Tibial artery (tissue), 4 donors: ENCODE measurements at regions not wholly inside any gene's neighbourhood (a gene's known extent, or its start where the extent isn't known, plus 50 kb on each side); places are given as distances from the start of the nearest gene placed in this dataset.
"Not testable (repeated sequence)": the region's sequence is repeated elsewhere in the genome, so short reads cannot be mapped to it uniquely, and the experiment has no call there.

Source experiments
- DNase-seq, 2 donors: peaks; one replicate each; pipeline ENCODE4 v3.0.0-alpha.2; 2019
- H3K27ac ChIP-seq, 2 donors: fragments of 200-600 bp; sonication (generic) in 1 of 2; 1 replicate in 1 of 2; 2 replicates in 1 of 2; pipeline ENCODE4 v1.5.1; 2018 to 2019; ENCODE audit warnings: mild to moderate bottlenecking in 1 of 2
- H3K27me3 ChIP-seq, 2 donors: fragments of 200-600 bp; sonication (generic) in 1 of 2; one replicate each; pipeline versions ENCODE4 v1.5.1 to v1.6.0; 2016 to 2019
- H3K36me3 ChIP-seq, 3 donors: fragments of 200-600 bp; sonication (generic) in 2 of 3; one replicate each; pipeline ENCODE4 v1.5.1; 2016 to 2019; ENCODE audit warnings: mild to moderate bottlenecking in 2 of 3
- H3K4me1 ChIP-seq, 4 donors: fragments of 200-600 bp; sonication (generic) in 2 of 4; 1 replicate in 3 of 4; 2 replicates in 1 of 4; pipeline ENCODE4 v1.5.1; 2016 to 2019
- H3K4me3 ChIP-seq, 2 donors: fragments of 200-600 bp; sonication (generic) in 1 of 2; 1 replicate in 1 of 2; 2 replicates in 1 of 2; pipeline ENCODE4 v1.5.1; 2018 to 2019; ENCODE audit warnings: mild to moderate bottlenecking in 2 of 2
- H3K9me3 ChIP-seq, 3 donors: fragments of 200-600 bp; sonication (generic) in 1 of 3; one replicate each; pipeline ENCODE4 v1.5.1; 2016 to 2019
- CTCF ChIP-seq, 2 experiments: fragments of 200-600 bp in 1 of 2; fragments of 450-650 bp in 1 of 2; IDR thresholded peaks; one replicate each; pipeline ENCODE4 v1.5.1; 2017 to 2019; ENCODE audit warnings: antibody characterized with exemption in 2 of 2, mild to moderate bottlenecking in 1 of 2, moderate library complexity in 1 of 2
- intact Hi-C: fragments of 100-400 bp; cut with DNase I; formaldehyde crosslinking; loops from one replicate; pipeline ENCODE4 v1.15.0; 2023; ENCODE audit warnings: low total_unique reads

GRCh38 chr7:55730197-55730596 is 132.4 kb downstream of the SEPTIN14 start:
- intact Hi-C loops: no loop called here

GRCh38 chr7:55723621-55723941 is 139.0 kb downstream of the SEPTIN14 start:
- no peak for DNase-seq
- Histone ChIP-seq H3K4me1 (peaks cover 0 to 3% (median 0%) of the 10 kb centered on the region in 4 donors), H3K27me3 (no peaks in the 10 kb centered on the region), H3K9me3 (no peaks in the 10 kb centered on the region), H3K36me3 (no peaks in the 10 kb centered on the region), H3K4me3 (no peak overlapping the region), H3K27ac (no peak overlapping the region)
- intact Hi-C loops: no loop called here
- TF ChIP-seq CTCF (IDR thresholded peaks at IDR 0.05): no peak

More at GRCh38 chr7:55730197-55730596, 132.4 kb downstream of the SEPTIN14 start:
- no peaks in the 10 kb centered on the region for H3K27me3 ChIP-seq
- no peak for DNase-seq
- no peak overlapping the region for H3K4me3 ChIP-seq
- no peaks in the 10 kb centered on the region for H3K4me1 ChIP-seq
- H3K27ac ChIP-seq: no peak overlapping the region
- no peaks in the 10 kb centered on the region for H3K36me3 ChIP-seq
- TF ChIP-seq CTCF (IDR thresholded peaks at IDR 0.05): no peak
- H3K9me3 ChIP-seq: no peaks in the 10 kb centered on the region

GRCh38 chr7:55722874-55723620 is 139.5 kb downstream of the SEPTIN14 start:
- intact Hi-C loops, H3K27ac ChIP-seq, H3K36me3 ChIP-seq, H3K4me3 ChIP-seq, H3K27me3 ChIP-seq, DNase-seq, H3K4me1 ChIP-seq, H3K9me3 ChIP-seq: not testable (repeated sequence)

- H3K27ac ChIP-seq, intact Hi-C loops, H3K4me3 ChIP-seq, H3K36me3 ChIP-seq, H3K27me3 ChIP-seq, DNase-seq, H3K9me3 ChIP-seq, H3K4me1 ChIP-seq: not testable (repeated sequence)
Observed at GRCh38 chr7:55721004-55721403, 141.5 kb downstream of the SEPTIN14 start.

- H3K4me1 ChIP-seq, H3K36me3 ChIP-seq, H3K27ac ChIP-seq, H3K27me3 ChIP-seq, H3K4me3 ChIP-seq, DNase-seq, intact Hi-C loops, H3K9me3 ChIP-seq: not testable (repeated sequence)
Observed at GRCh38 chr7:55715247-55715867, 143.1 kb upstream of the VOPP1 start.

GRCh38 chr7:55714370-55714769 is 142.1 kb upstream of the VOPP1 start:
- H3K4me3 ChIP-seq, H3K9me3 ChIP-seq, H3K27ac ChIP-seq, intact Hi-C loops, H3K27me3 ChIP-seq, H3K36me3 ChIP-seq, DNase-seq, H3K4me1 ChIP-seq: not testable (repeated sequence)

GRCh38 chr7:55710312-55710711 is 138.0 kb upstream of the VOPP1 start:
- intact Hi-C loops, H3K4me3 ChIP-seq, H3K27me3 ChIP-seq, H3K9me3 ChIP-seq, H3K4me1 ChIP-seq, DNase-seq, H3K36me3 ChIP-seq, H3K27ac ChIP-seq: not testable (repeated sequence)

- DNase-seq, H3K4me1 ChIP-seq, intact Hi-C loops, H3K36me3 ChIP-seq, H3K4me3 ChIP-seq, H3K9me3 ChIP-seq, H3K27me3 ChIP-seq, H3K27ac ChIP-seq: not testable (repeated sequence)
Observed at GRCh38 chr7:55708028-55708427, 135.7 kb upstream of the VOPP1 start.

- H3K9me3 ChIP-seq, DNase-seq: not testable (repeated sequence)
Observed at GRCh38 chr7:55707410-55707809, 135.1 kb upstream of the VOPP1 start.

GRCh38 chr7:55706451-55707195 is 134.3 kb upstream of the VOPP1 start:
- H3K4me1 ChIP-seq, H3K9me3 ChIP-seq, intact Hi-C loops, H3K27ac ChIP-seq, DNase-seq, H3K36me3 ChIP-seq, H3K4me3 ChIP-seq, H3K27me3 ChIP-seq: not testable (repeated sequence)

More at GRCh38 chr7:55707410-55707809, 135.1 kb upstream of the VOPP1 start:
- H3K4me3 ChIP-seq, H3K27me3 ChIP-seq, intact Hi-C loops, H3K36me3 ChIP-seq, H3K27ac ChIP-seq, H3K4me1 ChIP-seq: not testable (repeated sequence)

GRCh38 chr7:55705728-55706450 is 133.6 kb upstream of the VOPP1 start:
- H3K27me3 ChIP-seq, H3K4me1 ChIP-seq, H3K4me3 ChIP-seq, H3K36me3 ChIP-seq, H3K9me3 ChIP-seq, H3K27ac ChIP-seq, intact Hi-C loops, DNase-seq: not testable (repeated sequence)
